Keratinocyte (primary cell): ENCODE measurements at regions not wholly inside any gene's neighbourhood (a gene's known extent, or its start where the extent isn't known, plus 50 kb on each side); places are given as distances from the start of the nearest gene placed in this dataset.

ENCODE experiments used
- CTCF ChIP-seq, 3 experiments: IDR thresholded peaks in 1 of 3; conservative IDR thresholded peaks in 1 of 3; optimal IDR thresholded peaks in 1 of 3; 2 replicates in 2 of 3; 3 replicates in 1 of 3; pipeline versions ENCODE3 to v1.5.1; 2011; ENCODE audit warnings: low read length in 3 of 3, mild to moderate bottlenecking in 3 of 3, moderate library complexity in 2 of 3, control low read depth in 1 of 3, inconsistent platforms in 1 of 3; ENCODE audit not compliant: insufficient read depth in 2 of 3; ENCODE audit errors: extremely low read depth in 1 of 3
- EZH2 ChIP-seq: IDR thresholded peaks from one replicate; pipeline ENCODE4 v1.6.1; 2012; ENCODE audit warnings: inconsistent platforms, mild to moderate bottlenecking, low read length, moderate library complexity

GRCh38 chr12:75592638-75593335 lies 81.4 kb upstream of the KRR1 start:
- TF ChIP-seq CTCF (optimal IDR thresholded peaks at IDR 0.05 in 1 of 3, IDR thresholded peaks at IDR 0.05 in 1 of 3, conservative IDR thresholded peaks at IDR 0.05 in 1 of 3; ENCODE audit: extremely low read depth in 1 of 3, insufficient read depth in 2 of 3, low read length in 3 of 3) = no peak
- no peak for TF ChIP-seq EZH2
